ENCODE measurements at regions not wholly inside any gene's neighbourhood (a gene's known extent, or its start where the extent isn't known, plus 50 kb on each side); places are given as distances from the start of the nearest gene placed in this dataset.
"Not testable (repeated sequence)": the region's sequence is repeated elsewhere in the genome, so short reads cannot be mapped to it uniquely, and the experiment has no call there.

- no peak for DNase-seq (ENCODE audit: low read depth in 2 of 2)
Measured at GRCh38 chr18:60017371-60017770, 117.6 kb downstream of the PMAIP1 start.

GRCh38 chr18:60015826-60016225 is 116.0 kb downstream of the PMAIP1 start:
- DNase-seq (ENCODE audit: low read depth in 2 of 2) = not testable (repeated sequence)

- not testable (repeated sequence) for DNase-seq (ENCODE audit: low read depth in 2 of 2)
Measured at GRCh38 chr18:60013148-60013547, 113.4 kb downstream of the PMAIP1 start.

- DNase-seq (ENCODE audit: low read depth in 2 of 2) = no peak
Measured at GRCh38 chr18:60010984-60011383, 111.2 kb downstream of the PMAIP1 start.

- DNase-seq (ENCODE audit: low read depth in 2 of 2) = no peak
Measured at GRCh38 chr18:60010513-60010912, 110.7 kb downstream of the PMAIP1 start.

- no peak for DNase-seq (ENCODE audit: low read depth in 2 of 2)
Measured at GRCh38 chr18:60007661-60008060, 107.9 kb downstream of the PMAIP1 start.

GRCh38 chr18:60003610-60004185 is 103.9 kb downstream of the PMAIP1 start:
- DNase-seq (ENCODE audit: low read depth in 2 of 2) = no peak

- peak; percentile 27 to 57 for DNase-seq (ENCODE audit: low read depth in 2 of 2)
Measured at GRCh38 chr18:59996370-59996966, 96.7 kb downstream of the PMAIP1 start.

GRCh38 chr18:59994357-59994756 is 94.6 kb downstream of the PMAIP1 start:
- DNase-seq (ENCODE audit: low read depth in 2 of 2) = peak in 1 of 2 donors; percentile 27

GRCh38 chr18:59993560-59993959 is 93.8 kb downstream of the PMAIP1 start:
- DNase-seq (ENCODE audit: low read depth in 2 of 2) = no peak

GRCh38 chr18:59990121-59990823 is 90.5 kb downstream of the PMAIP1 start:
- DNase-seq (ENCODE audit: low read depth in 2 of 2) = no peak

GRCh38 chr18:59988098-59988706 is 88.4 kb downstream of the PMAIP1 start:
- DNase-seq (ENCODE audit: low read depth in 2 of 2) = peak; percentile 42 to 65

- DNase-seq (ENCODE audit: low read depth in 2 of 2) = no peak
Measured at GRCh38 chr18:59987102-59987501, 87.3 kb downstream of the PMAIP1 start.

- no peak for DNase-seq (ENCODE audit: low read depth in 2 of 2)
Measured at GRCh38 chr18:59986139-59986538, 86.3 kb downstream of the PMAIP1 start.

GRCh38 chr18:59985289-59985688 is 85.5 kb downstream of the PMAIP1 start:
- no peak for DNase-seq (ENCODE audit: low read depth in 2 of 2)

GRCh38 chr18:59983506-59983905 is 83.7 kb downstream of the PMAIP1 start:
- DNase-seq (ENCODE audit: low read depth in 2 of 2) = no peak

GRCh38 chr18:59980188-59980637 is 80.4 kb downstream of the PMAIP1 start:
- DNase-seq (ENCODE audit: low read depth in 2 of 2) = no peak

GRCh38 chr18:59971871-59972428 is 72.2 kb downstream of the PMAIP1 start:
- no peak for DNase-seq (ENCODE audit: low read depth in 2 of 2)

GRCh38 chr18:59971144-59971543 is 71.3 kb downstream of the PMAIP1 start:
- DNase-seq (ENCODE audit: low read depth in 2 of 2) = not testable (repeated sequence)

- DNase-seq (ENCODE audit: low read depth in 2 of 2) = not testable (repeated sequence)
Measured at GRCh38 chr18:59969477-59970028, 69.8 kb downstream of the PMAIP1 start.

- no peak for DNase-seq (ENCODE audit: low read depth in 2 of 2)
Measured at GRCh38 chr18:59968583-59968982, 68.8 kb downstream of the PMAIP1 start.

- DNase-seq (ENCODE audit: low read depth in 2 of 2) = no peak
Measured at GRCh38 chr18:59967878-59968277, 68.1 kb downstream of the PMAIP1 start.

Data from dermis microvascular lymphatic vessel endothelial cell (primary cell).